Neural crest cell (in vitro differentiated cells): ENCODE measurements at regions not wholly inside any gene's neighbourhood (a gene's known extent, or its start where the extent isn't known, plus 50 kb on each side); places are given as distances from the start of the nearest gene placed in this dataset.

Source experiments
- DNase-seq: peaks from one replicate; pipeline ENCODE4 v3.0.0; 2021; ENCODE audit warnings: low read depth, mixed read lengths, low spot score
- H3K27ac Mint-ChIP-seq: one replicate; pipeline ENCODE4 v1.8.0; 2021; ENCODE audit warnings: mild to moderate bottlenecking, mixed read lengths; ENCODE audit not compliant: unreplicated experiment
- H3K27me3 Mint-ChIP-seq: 2 replicates; pipeline ENCODE4 v1.8.0; 2021; ENCODE audit warnings: low read depth, mild to moderate bottlenecking, mixed read lengths
- H3K36me3 Mint-ChIP-seq: 2 replicates; pipeline ENCODE4 v1.8.0; 2021; ENCODE audit warnings: low read depth, mild to moderate bottlenecking, mixed read lengths
- H3K4me1 Mint-ChIP-seq: 2 replicates; pipeline ENCODE4 v1.8.0; 2021; ENCODE audit warnings: mixed read lengths
- H3K4me3 Mint-ChIP-seq: one replicate; pipeline ENCODE4 v1.8.0; 2021; ENCODE audit warnings: mild to moderate bottlenecking, mixed read lengths
- H3K9me3 Mint-ChIP-seq: 2 replicates; pipeline ENCODE4 v1.8.0; 2021; ENCODE audit warnings: mixed read lengths
- TF ChIP-seq, protein P1 (sequence below): fragments of 200-600 bp; sonication (generic); conservative IDR thresholded peaks from 2 replicates; pipeline ENCODE4 v1.5.0; 2021; ENCODE audit warnings: antibody characterized with exemption, mild to moderate bottlenecking

DNA sequence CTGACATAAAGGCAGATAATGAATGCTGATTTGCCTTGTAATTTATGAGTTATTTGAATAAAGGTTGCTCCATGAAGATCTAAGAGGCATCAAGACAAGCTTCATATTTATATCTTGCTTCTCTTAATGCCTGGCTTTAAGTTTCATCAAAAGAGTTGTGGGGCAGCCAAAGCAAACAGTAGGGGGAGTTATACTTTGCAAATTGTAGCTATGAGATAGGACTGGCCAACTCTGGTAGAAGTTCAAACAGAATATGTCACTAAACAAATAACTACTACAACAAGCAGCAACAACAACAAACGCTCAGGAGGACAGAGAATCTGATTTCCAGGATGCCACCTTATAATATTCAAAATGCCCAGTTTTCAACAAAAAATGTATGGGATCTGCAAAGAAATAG lies 69.1 kb upstream of the PLAC1 start:
- TF ChIP-seq, protein P1, sequence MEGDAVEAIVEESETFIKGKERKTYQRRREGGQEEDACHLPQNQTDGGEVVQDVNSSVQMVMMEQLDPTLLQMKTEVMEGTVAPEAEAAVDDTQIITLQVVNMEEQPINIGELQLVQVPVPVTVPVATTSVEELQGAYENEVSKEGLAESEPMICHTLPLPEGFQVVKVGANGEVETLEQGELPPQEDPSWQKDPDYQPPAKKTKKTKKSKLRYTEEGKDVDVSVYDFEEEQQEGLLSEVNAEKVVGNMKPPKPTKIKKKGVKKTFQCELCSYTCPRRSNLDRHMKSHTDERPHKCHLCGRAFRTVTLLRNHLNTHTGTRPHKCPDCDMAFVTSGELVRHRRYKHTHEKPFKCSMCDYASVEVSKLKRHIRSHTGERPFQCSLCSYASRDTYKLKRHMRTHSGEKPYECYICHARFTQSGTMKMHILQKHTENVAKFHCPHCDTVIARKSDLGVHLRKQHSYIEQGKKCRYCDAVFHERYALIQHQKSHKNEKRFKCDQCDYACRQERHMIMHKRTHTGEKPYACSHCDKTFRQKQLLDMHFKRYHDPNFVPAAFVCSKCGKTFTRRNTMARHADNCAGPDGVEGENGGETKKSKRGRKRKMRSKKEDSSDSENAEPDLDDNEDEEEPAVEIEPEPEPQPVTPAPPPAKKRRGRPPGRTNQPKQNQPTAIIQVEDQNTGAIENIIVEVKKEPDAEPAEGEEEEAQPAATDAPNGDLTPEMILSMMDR, result no peak
- Mint-ChIP-seq H3K9me3 (no peaks in the 10 kb centered on the region), H3K4me1 (peaks cover under 1% of the 10 kb centered on the region), H3K4me3 (no peak overlapping the region), H3K27ac (no peak overlapping the region), H3K36me3 (no peaks in the 10 kb centered on the region), H3K27me3 (no peaks in the 10 kb centered on the region)
- DNase-seq, result no peak

DNA sequence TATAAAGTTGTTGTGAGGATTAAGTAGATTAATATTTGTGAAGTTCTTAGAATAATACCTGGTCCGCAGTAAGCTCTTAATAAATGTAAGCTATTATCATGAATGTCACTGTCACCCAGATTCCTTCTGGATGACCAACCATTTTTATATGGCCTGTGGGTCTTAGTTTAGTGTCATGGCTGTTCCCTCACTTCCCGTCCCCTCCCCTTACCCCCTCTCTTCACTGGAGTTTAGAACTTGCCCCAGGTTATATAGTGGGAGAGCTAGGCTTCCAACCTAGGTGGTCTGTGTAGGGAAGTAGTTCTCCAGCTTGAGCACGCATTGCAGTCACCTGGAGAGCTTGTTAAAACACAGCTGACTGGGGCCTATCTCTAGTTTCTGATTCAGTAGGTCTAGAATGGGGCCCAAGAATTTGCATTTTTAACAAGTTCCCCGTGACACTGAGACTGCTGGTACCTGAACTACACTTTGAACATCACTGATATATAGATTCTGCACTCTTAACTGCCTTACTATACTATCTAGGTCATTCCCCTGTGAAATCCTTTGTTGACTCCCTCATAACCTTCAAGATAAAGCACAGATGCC lies 66.9 kb upstream of the PLAC1 start:
- H3K9me3 Mint-ChIP-seq, result no peaks in the 10 kb centered on the region
- no peaks in the 10 kb centered on the region for H3K36me3 Mint-ChIP-seq
- no peak for DNase-seq
- H3K4me1 Mint-ChIP-seq, result no peaks in the 10 kb centered on the region
- TF ChIP-seq, protein P1, result no peak
- H3K4me3 Mint-ChIP-seq, result no peak overlapping the region
- no peak overlapping the region for H3K27ac Mint-ChIP-seq
- no peaks in the 10 kb centered on the region for H3K27me3 Mint-ChIP-seq

DNA sequence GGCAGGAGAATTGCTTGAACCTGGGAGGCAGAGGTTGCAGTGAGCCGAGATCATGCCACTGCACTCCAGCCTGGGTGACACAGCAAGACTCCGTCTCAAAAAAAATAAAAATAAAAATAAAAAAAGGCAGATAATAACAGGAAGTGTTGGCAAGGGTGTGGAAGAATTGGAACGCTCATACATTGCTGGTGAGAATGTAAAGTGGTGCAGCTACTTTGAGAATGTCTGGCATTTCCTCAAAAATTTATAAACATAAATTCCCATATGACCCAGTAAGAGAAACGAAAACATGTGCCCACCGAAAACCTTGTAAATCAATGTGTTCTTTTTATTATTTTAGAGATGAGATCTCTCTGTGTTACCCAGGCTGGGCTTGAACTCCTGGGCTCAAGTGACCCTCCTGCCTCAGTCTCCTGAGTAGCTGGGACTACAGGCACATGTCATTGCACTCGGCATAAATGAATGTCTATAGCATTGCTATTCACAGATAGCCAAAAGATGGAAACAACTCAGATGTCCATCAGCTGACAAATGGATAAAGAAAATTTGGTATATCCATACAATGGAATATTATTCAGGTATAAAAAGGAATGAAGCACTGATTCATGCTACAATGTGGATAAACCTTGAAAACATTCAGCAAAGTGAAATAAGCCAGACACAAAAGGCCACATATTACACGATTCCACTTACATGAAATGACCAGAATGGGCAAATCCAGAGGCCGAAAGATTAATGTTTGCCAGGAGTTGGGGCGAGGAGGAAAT lies 63.7 kb upstream of the PLAC1 start:
- TF ChIP-seq, protein P1, result no peak
- Mint-ChIP-seq H3K27ac (no peak overlapping the region), H3K27me3 (no peaks in the 10 kb centered on the region), H3K36me3 (no peaks in the 10 kb centered on the region), H3K9me3 (no peaks in the 10 kb centered on the region), H3K4me1 (no peaks in the 10 kb centered on the region), H3K4me3 (no peak overlapping the region)
- no peak for DNase-seq

DNA sequence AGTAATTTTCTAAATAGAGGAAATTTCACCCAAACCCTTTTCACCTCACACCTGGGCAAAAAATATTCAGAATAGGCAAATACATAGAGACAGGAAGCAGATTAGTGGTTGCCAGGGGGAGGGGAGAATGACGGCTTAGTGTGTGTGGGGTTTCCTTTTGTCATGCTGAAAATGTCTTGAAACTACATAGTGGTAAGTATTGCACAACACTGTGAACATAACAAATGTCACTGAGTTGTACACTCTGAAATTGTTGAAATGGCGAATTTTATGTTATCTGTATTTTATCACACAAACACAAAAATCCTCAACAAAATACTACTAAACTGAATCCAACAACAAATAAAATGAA lies 60.7 kb upstream of the PLAC1 start:
- Mint-ChIP-seq H3K27me3 (no peaks in the 10 kb centered on the region), H3K9me3 (no peaks in the 10 kb centered on the region), H3K36me3 (no peaks in the 10 kb centered on the region), H3K27ac (no peak overlapping the region), H3K4me3 (no peak overlapping the region), H3K4me1 (peaks cover 12% of the 10 kb centered on the region)
- DNase-seq, result no peak
- TF ChIP-seq, protein P1, result no peak

DNA sequence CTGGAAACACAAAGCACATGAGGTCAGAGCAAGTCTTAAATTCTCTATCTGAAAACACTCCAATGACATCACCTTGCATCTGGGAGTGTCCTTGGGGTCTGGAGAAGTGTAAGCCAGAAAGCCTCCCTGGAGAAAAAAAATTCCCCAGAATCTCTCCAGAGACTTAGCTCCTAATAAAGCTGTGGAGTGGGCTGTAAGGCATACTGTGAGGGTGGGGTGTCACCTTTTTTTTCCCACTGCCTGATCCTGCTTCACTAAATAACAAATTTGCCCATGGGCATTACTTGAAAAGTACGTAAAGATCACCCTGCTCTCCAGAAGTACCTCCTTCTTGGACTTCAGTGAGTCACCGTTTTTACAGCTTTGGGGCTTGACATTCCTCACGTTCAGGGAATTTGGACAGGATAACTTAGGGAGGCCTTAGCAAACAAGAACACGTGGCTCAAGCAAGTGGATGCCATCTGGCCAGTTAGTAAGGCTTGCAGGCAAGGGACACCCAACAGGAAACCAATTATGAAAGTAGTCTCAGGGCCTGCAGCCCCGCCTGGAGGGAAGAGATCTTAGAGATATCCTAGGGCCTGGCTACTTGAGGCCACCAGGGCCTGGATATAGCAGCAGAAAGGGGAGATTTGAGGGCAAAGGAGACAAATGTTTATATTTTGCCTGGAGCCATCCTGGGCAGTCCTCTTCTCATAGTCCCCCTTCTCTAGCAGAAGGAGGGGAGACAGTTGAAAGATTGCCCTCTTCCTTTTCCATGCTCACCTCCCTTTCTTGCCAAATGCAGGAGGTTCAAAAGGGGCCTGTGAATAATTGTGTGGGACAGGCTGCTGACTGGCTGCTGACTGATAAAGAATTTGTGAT lies 60.1 kb upstream of the PLAC1 start:
- H3K9me3 Mint-ChIP-seq, result no peaks in the 10 kb centered on the region
- no peaks in the 10 kb centered on the region for H3K36me3 Mint-ChIP-seq
- H3K27ac Mint-ChIP-seq, result no peak overlapping the region
- TF ChIP-seq, protein P1, result no peak
- H3K4me3 Mint-ChIP-seq, result no peak overlapping the region
- DNase-seq, result no peak
- no peaks in the 10 kb centered on the region for H3K27me3 Mint-ChIP-seq
- H3K4me1 Mint-ChIP-seq, result peaks cover 12% of the 10 kb centered on the region
